SK-N-SH (cell line): ENCODE measurements at regions not wholly inside any gene's neighbourhood (a gene's known extent, or its start where the extent isn't known, plus 50 kb on each side); places are given as distances from the start of the nearest gene placed in this dataset.

ENCODE experiments used
- CTCF ChIA-PET: fragments of 300-600, 350-600 bp; formaldehyde crosslinking; extraction: SDS; loops from one replicate; lab custom pipeline; 2021; lab: Yijun Ruan, JAX
- POLR2A ChIA-PET: fragments of 350-600 bp; sonication (Branson Sonifier 250); formaldehyde crosslinking; extraction: SDS; loops from one replicate; lab custom pipeline; 2020; ENCODE audit warnings: antibody characterized with exemption, inconsistent platforms; lab: Yijun Ruan, JAX
- DNase-seq: peaks from one replicate; pipeline ENCODE4 v3.0.0; 2012
- H2AFZ ChIP-seq: fragments of 200-600 bp; sonication (generic); 2 replicates; pipeline ENCODE4 v1.8.1; 2016; ENCODE audit warnings: antibody characterized with exemption, mild to moderate bottlenecking, low read depth
- H3F3A ChIP-seq: fragments of 200-600 bp; sonication (generic); replicated peaks from 2 replicates; pipeline ENCODE3; 2016; ENCODE audit warnings: antibody characterized with exemption, mild to moderate bottlenecking; ENCODE audit not compliant: insufficient read depth
- H3K27ac ChIP-seq, 2 experiments: fragments of 200-500 bp in 1 of 2; fragments of 200-600 bp in 1 of 2; sonication (Bioruptor generic) in 1 of 2; sonication (generic), shearing (Covaris generic) in 1 of 2; 2 replicates each; pipeline versions ENCODE4 v1.5.1 to v1.6.1; 2014 to 2016; ENCODE audit warnings: low read depth in 2 of 2, inconsistent platforms in 1 of 2, low read length in 1 of 2, mild to moderate bottlenecking in 1 of 2, mixed read lengths in 1 of 2
- H3K27me3 ChIP-seq: fragments of 200-600 bp; sonication (generic), shearing (Covaris generic); 2 replicates; pipeline ENCODE4 v1.6.1; 2016; ENCODE audit warnings: mixed run types; ENCODE audit not compliant: insufficient read depth
- H3K36me3 ChIP-seq, 2 experiments: fragments of 200-500 bp in 1 of 2; fragments of 200-600 bp in 1 of 2; sonication (Bioruptor generic) in 1 of 2; sonication (generic) in 1 of 2; replicated peaks in 1 of 2; 2 replicates each; pipeline versions ENCODE3 to v1.5.1; 2014 to 2016; ENCODE audit warnings: low read length in 1 of 2, mild to moderate bottlenecking in 1 of 2; ENCODE audit not compliant: insufficient read depth in 2 of 2, control insufficient read depth in 1 of 2
- H3K4me1 ChIP-seq, 2 experiments: fragments of 200-500 bp in 1 of 2; fragments of 200-600 bp in 1 of 2; sonication (Bioruptor generic) in 1 of 2; sonication (generic), shearing (Covaris generic) in 1 of 2; 2 replicates each; pipeline versions ENCODE4 v1.5.1 to v1.6.1; 2014 to 2016; ENCODE audit warnings: low read depth in 1 of 2, low read length in 1 of 2, mixed run types in 1 of 2; ENCODE audit not compliant: insufficient read depth in 2 of 2, control insufficient read depth in 1 of 2
- H3K4me2 ChIP-seq: fragments of 200-600 bp; sonication (generic), shearing (Covaris generic); 2 replicates; pipeline ENCODE4 v1.6.1; 2017; ENCODE audit warnings: mixed run types
- H3K4me3 ChIP-seq, 2 experiments: fragments of 200-500 bp in 1 of 2; fragments of 200-600 bp in 1 of 2; sonication (Bioruptor generic) in 1 of 2; sonication (generic), shearing (Covaris generic) in 1 of 2; 2 replicates each; pipeline versions ENCODE4 v1.5.1 to v1.8.1; 2014 to 2016; ENCODE audit warnings: low read depth in 2 of 2, inconsistent platforms in 1 of 2, low read length in 1 of 2, mild to moderate bottlenecking in 1 of 2, mixed read lengths in 1 of 2, moderate library complexity in 1 of 2
- H3K79me2 ChIP-seq: fragments of 200-600 bp; sonication (generic); 2 replicates; pipeline ENCODE4 v1.8.1; 2017; ENCODE audit warnings: mild to moderate bottlenecking; ENCODE audit not compliant: insufficient read depth
- H3K9ac ChIP-seq: fragments of 200-600 bp; sonication (generic); 2 replicates; pipeline ENCODE4 v1.6.1; 2017; ENCODE audit warnings: mixed run types
- H3K9me2 ChIP-seq: fragments of 200-600 bp; sonication (generic); 2 replicates; pipeline ENCODE4 v1.6.1; 2017; ENCODE audit warnings: mixed run types
- H3K9me3 ChIP-seq: fragments of 200-600 bp; sonication (generic); 2 replicates; pipeline ENCODE4 v1.6.1; 2017; ENCODE audit warnings: mixed run types, mild to moderate bottlenecking, moderate library complexity
- H4K20me1 ChIP-seq: fragments of 200-600 bp; sonication (generic); 2 replicates; pipeline ENCODE4 v1.6.1; 2017; ENCODE audit warnings: mild to moderate bottlenecking, mixed run types; ENCODE audit not compliant: insufficient read depth
- CHD2 ChIP-seq: fragments of 150-350 bp; IDR thresholded peaks from 2 replicates; pipeline ENCODE4 v1.6.1; 2018; ENCODE audit warnings: low read length; ENCODE audit not compliant: partially characterized antibody
- ELF1 ChIP-seq: IDR thresholded peaks from 2 replicates; pipeline ENCODE4 v1.4.0; 2012
- EP300 ChIP-seq, 2 experiments: IDR thresholded peaks; 2 replicates each; pipeline versions ENCODE4 v1.4.0 to v1.6.1; 2012; ENCODE audit warnings: borderline replicate concordance in 1 of 2, low read depth in 1 of 2, low read length in 1 of 2
- EZH2phosphoT487 ChIP-seq: fragments of 200-600 bp; sonication (generic); IDR thresholded peaks from 2 replicates; pipeline ENCODE4 v1.6.1; 2017; ENCODE audit warnings: low read depth, mixed run types, mild to moderate bottlenecking, antibody characterized with exemption, moderate library complexity, borderline replicate concordance
- FOXM1 ChIP-seq: IDR thresholded peaks from 2 replicates; pipeline ENCODE4 v1.4.0; 2012; ENCODE audit warnings: low read depth, mild to moderate bottlenecking
- GABPA ChIP-seq: IDR thresholded peaks from 2 replicates; pipeline ENCODE4 v1.4.0; 2012; ENCODE audit warnings: low read depth, mild to moderate bottlenecking
- GATA2 ChIP-seq: sonication (generic); formaldehyde crosslinking; IDR thresholded peaks from 2 replicates; pipeline ENCODE4 v1.5.0; 2020; ENCODE audit warnings: mild to moderate bottlenecking, missing genetic modification reagents
- MEF2A ChIP-seq: IDR thresholded peaks from 2 replicates; pipeline ENCODE4 v1.4.0; 2012; ENCODE audit warnings: low read depth, borderline replicate concordance
- MXI1 ChIP-seq: IDR thresholded peaks from 2 replicates; pipeline ENCODE4 v1.6.1; 2012; ENCODE audit warnings: mild to moderate bottlenecking, low read depth, low read length, improper control_type of control experiment
- RCOR1 ChIP-seq: fragments of 150-350 bp; IDR thresholded peaks from 2 replicates; pipeline ENCODE4 v1.6.1; 2017; ENCODE audit warnings: antibody characterized with exemption, low read length
- REST ChIP-seq: IDR thresholded peaks from 2 replicates; pipeline ENCODE4 v1.6.1; 2012; ENCODE audit warnings: mild to moderate bottlenecking, low read depth, low read length, moderate library complexity
- RFX5 ChIP-seq: IDR thresholded peaks from 2 replicates; pipeline ENCODE4 v1.6.1; 2012; ENCODE audit warnings: mild to moderate bottlenecking, improper control_type of control experiment, low read length
- RXRA ChIP-seq: IDR thresholded peaks from 2 replicates; pipeline ENCODE4 v1.4.0; 2012; ENCODE audit warnings: low read depth, mild to moderate bottlenecking, borderline replicate concordance
- SMC3 ChIP-seq: IDR thresholded peaks from 2 replicates; pipeline ENCODE4 v1.6.1; 2012; ENCODE audit warnings: low read depth, low read length, improper control_type of control experiment
- TEAD4 ChIP-seq: IDR thresholded peaks from 2 replicates; pipeline ENCODE4 v1.4.0; 2012; ENCODE audit warnings: mild to moderate bottlenecking, borderline replicate concordance; ENCODE audit not compliant: insufficient read depth
- USF2 ChIP-seq: fragments of 150-350 bp; IDR thresholded peaks from 2 replicates; pipeline ENCODE4 v1.6.1; 2017; ENCODE audit warnings: antibody characterized with exemption, low read length, low read depth, borderline replicate concordance
- YY1 ChIP-seq: IDR thresholded peaks from 2 replicates; pipeline ENCODE4 v1.4.0; 2012; ENCODE audit warnings: low read depth, mild to moderate bottlenecking
- ZBTB33 ChIP-seq: IDR thresholded peaks from 2 replicates; pipeline ENCODE4 v1.4.0; 2012; ENCODE audit warnings: low read depth, borderline replicate concordance
- WGBS: methylation state at CpG from one replicate; pipeline ENCODE4 v1.1.6; 2017; ENCODE audit warnings: low lambda C conversion rate; 5-methylcytosine and 5-hydroxymethylcytosine counted together
- TF ChIP-seq, protein P1 (sequence below): fragments of 150-350 bp; IDR thresholded peaks from 2 replicates; pipeline ENCODE4 v1.6.1; 2016; ENCODE audit warnings: mild to moderate bottlenecking, low read depth, low read length
- TF ChIP-seq, protein P2 (sequence below): IDR thresholded peaks from 2 replicates; pipeline ENCODE4; 2012
- TF ChIP-seq, protein P3 (sequence below): IDR thresholded peaks from 2 replicates; pipeline ENCODE4 v1.4.0; 2012; ENCODE audit warnings: low read depth, borderline replicate concordance

GRCh38 chr10:9294132-9294663 lies 1239.7 kb downstream of the GATA3 start:
- no peaks in the 10 kb centered on the region for H3K36me3 ChIP-seq
- H3K27ac ChIP-seq: peak overlapping the region in 1 of 2 experiments; percentile 100; a peak in 2 of 4 replicates
- no peaks in the 10 kb centered on the region for H3K79me2 ChIP-seq
- no peaks in the 10 kb centered on the region for H3K27me3 ChIP-seq
- POLR2A ChIA-PET: interaction anchor here (1.7 kb wide), 1 partner anchor 55 kb away, joined by 4 read pairs; no protein-coding TSS in a partner anchor
- DNase-seq: no peak
- H3K9me3 ChIP-seq: no peaks in the 10 kb centered on the region
- no peak overlapping the region for H2AFZ ChIP-seq
- no peaks in the 10 kb centered on the region for H4K20me1 ChIP-seq
- no peak overlapping the region for H3K9ac ChIP-seq
- CTCF ChIA-PET: interaction anchor here (0.5 to 1.9 kb wide), 6 partner anchors 9 to 1607 kb away, joined by 3 to 10 read pairs (median 4); no protein-coding TSS in a partner anchor
- no peak overlapping the region for H3K4me2 ChIP-seq
- WGBS: 67% methylated on average over 4 of the region's 4 CpGs
- peaks cover 0 to 28% of the 10 kb centered on the region in 2 experiments; a peak in 2 of 4 replicates for H3K4me1 ChIP-seq
- no peaks in the 10 kb centered on the region for H3F3A ChIP-seq
- no peaks in the 10 kb centered on the region for H3K9me2 ChIP-seq
- H3K4me3 ChIP-seq: no peak overlapping the region
- TF ChIP-seq TEAD4 (no peak), GABPA (no peak), USF2 (no peak), RXRA (no peak), CHD2 (no peak), ELF1 (no peak), REST (no peak), MEF2A (no peak), EZH2phosphoT487 (no peak), SMC3 (no peak), MXI1 (no peak), RCOR1 (peak; percentile 54; the same call in 1 of the 2 replicates), EP300 (IDR thresholded peaks at IDR 0.05; ENCODE audit: borderline replicate concordance in 1 of 2, low read depth in 1 of 2, low read length in 1 of 2) (peak in 1 of 2 experiments; percentile 54; a peak in 1 of 4 replicates), YY1 (no peak), FOXM1 (no peak), GATA2 (peak; percentile 60), ZBTB33 (no peak), RFX5 (peak; percentile 77)
- TF ChIP-seq, protein P1, sequence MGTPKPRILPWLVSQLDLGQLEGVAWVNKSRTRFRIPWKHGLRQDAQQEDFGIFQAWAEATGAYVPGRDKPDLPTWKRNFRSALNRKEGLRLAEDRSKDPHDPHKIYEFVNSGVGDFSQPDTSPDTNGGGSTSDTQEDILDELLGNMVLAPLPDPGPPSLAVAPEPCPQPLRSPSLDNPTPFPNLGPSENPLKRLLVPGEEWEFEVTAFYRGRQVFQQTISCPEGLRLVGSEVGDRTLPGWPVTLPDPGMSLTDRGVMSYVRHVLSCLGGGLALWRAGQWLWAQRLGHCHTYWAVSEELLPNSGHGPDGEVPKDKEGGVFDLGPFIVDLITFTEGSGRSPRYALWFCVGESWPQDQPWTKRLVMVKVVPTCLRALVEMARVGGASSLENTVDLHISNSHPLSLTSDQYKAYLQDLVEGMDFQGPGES: no peak
- TF ChIP-seq, protein P2, sequence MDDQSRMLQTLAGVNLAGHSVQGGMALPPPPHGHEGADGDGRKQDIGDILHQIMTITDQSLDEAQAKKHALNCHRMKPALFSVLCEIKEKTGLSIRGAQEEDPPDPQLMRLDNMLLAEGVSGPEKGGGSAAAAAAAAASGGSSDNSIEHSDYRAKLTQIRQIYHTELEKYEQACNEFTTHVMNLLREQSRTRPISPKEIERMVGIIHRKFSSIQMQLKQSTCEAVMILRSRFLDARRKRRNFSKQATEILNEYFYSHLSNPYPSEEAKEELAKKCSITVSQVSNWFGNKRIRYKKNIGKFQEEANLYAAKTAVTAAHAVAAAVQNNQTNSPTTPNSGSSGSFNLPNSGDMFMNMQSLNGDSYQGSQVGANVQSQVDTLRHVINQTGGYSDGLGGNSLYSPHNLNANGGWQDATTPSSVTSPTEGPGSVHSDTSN: no peak
- TF ChIP-seq, protein P3, sequence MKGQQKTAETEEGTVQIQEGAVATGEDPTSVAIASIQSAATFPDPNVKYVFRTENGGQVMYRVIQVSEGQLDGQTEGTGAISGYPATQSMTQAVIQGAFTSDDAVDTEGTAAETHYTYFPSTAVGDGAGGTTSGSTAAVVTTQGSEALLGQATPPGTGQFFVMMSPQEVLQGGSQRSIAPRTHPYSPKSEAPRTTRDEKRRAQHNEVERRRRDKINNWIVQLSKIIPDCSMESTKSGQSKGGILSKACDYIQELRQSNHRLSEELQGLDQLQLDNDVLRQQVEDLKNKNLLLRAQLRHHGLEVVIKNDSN: no peak
